Neural cell (in vitro differentiated cells): ENCODE measurements at regions not wholly inside any gene's neighbourhood (a gene's known extent, or its start where the extent isn't known, plus 50 kb on each side); places are given as distances from the start of the nearest gene placed in this dataset.

Experiments
- H2AFZ ChIP-seq: fragments of 200-600, 300-800 bp; sonication (generic), shearing (Covaris generic); 2 replicates; pipeline ENCODE4 v1.6.0; 2014; ENCODE audit warnings: low read depth, mild to moderate bottlenecking, antibody characterized with exemption, low read length, moderate library complexity
- H3F3A ChIP-seq: fragments of 200-600 bp; shearing (Covaris generic); 2 replicates; pipeline ENCODE4 v1.6.1; 2016; ENCODE audit warnings: mild to moderate bottlenecking, moderate library complexity, mixed read lengths, antibody characterized with exemption, low read length; ENCODE audit not compliant: insufficient read depth, poor library complexity, severe bottlenecking
- H3K27ac ChIP-seq: fragments of 200-600, 300-800 bp; sonication (generic), shearing (Covaris generic); 2 replicates; pipeline ENCODE4 v1.5.1; 2014; ENCODE audit warnings: mild to moderate bottlenecking, low read length, moderate library complexity
- H3K27me3 ChIP-seq: fragments of 300-800, 200-600 bp; sonication (generic), shearing (Covaris generic); 2 replicates; pipeline ENCODE4 v1.6.0; 2014; ENCODE audit warnings: mild to moderate bottlenecking, low read depth, low read length, moderate library complexity; ENCODE audit not compliant: insufficient read depth
- H3K36me3 ChIP-seq: fragments of 300-800, 200-600 bp; sonication (generic), shearing (Covaris generic); 2 replicates; pipeline ENCODE4 v1.5.1; 2014; ENCODE audit warnings: mild to moderate bottlenecking, antibody characterized with exemption, low read length, moderate library complexity; ENCODE audit not compliant: insufficient read depth
- H3K4me2 ChIP-seq: fragments of 300-800, 200-600 bp; sonication (generic), shearing (Covaris generic); 2 replicates; pipeline ENCODE4 v1.6.0; 2014; ENCODE audit warnings: mild to moderate bottlenecking, low read length
- H3K4me3 ChIP-seq: fragments of 300-800, 200-600 bp; sonication (generic), shearing (Covaris generic); 2 replicates; pipeline ENCODE4 v1.5.1; 2014; ENCODE audit warnings: mild to moderate bottlenecking, low read length, moderate library complexity
- H3K79me2 ChIP-seq: fragments of 200-600 bp; shearing (Covaris generic); replicated peaks from 2 replicates; pipeline ENCODE4 v1.6.0; 2014; ENCODE audit warnings: mild to moderate bottlenecking, low read length, moderate library complexity; ENCODE audit not compliant: insufficient read depth
- H3K9ac ChIP-seq: fragments of 300-800, 200-600 bp; sonication (generic), shearing (Covaris generic); 2 replicates; pipeline ENCODE4 v1.6.1; 2016; ENCODE audit warnings: mild to moderate bottlenecking, low read length, mixed read lengths
- H3K9me2 ChIP-seq: fragments of 200-600 bp; shearing (Covaris generic); 2 replicates; pipeline ENCODE4 v1.6.1; 2016; ENCODE audit warnings: mild to moderate bottlenecking, low read length, mixed read lengths; ENCODE audit not compliant: insufficient read depth
- H3K9me3 ChIP-seq: fragments of 200-600, 300-800 bp; sonication (generic), shearing (Covaris generic); 2 replicates; pipeline ENCODE4 v1.6.1; 2016; ENCODE audit warnings: mild to moderate bottlenecking, mixed run types, low read length, moderate library complexity, mixed read lengths
- H4K20me1 ChIP-seq: fragments of 200-600 bp; shearing (Covaris generic); 2 replicates; pipeline ENCODE4 v1.6.1; 2016; ENCODE audit warnings: mild to moderate bottlenecking, mixed run types; ENCODE audit not compliant: insufficient read depth
- EP300 ChIP-seq: fragments of 450-650 bp; conservative IDR thresholded peaks from 2 replicates; pipeline ENCODE4 v1.6.1; 2014; ENCODE audit warnings: antibody characterized with exemption, mild to moderate bottlenecking, moderate library complexity; ENCODE audit not compliant: poor library complexity, severe bottlenecking
- EZH2 ChIP-seq: fragments of 200-600, 300-800 bp; shearing (Covaris generic), sonication (generic); IDR thresholded peaks from 2 replicates; pipeline ENCODE4 v1.6.1; 2014; ENCODE audit warnings: antibody characterized with exemption, low read length, borderline replicate concordance, mild to moderate bottlenecking; ENCODE audit not compliant: insufficient read depth, poor library complexity, severe bottlenecking
- MXI1 ChIP-seq: fragments of 450-650 bp; conservative IDR thresholded peaks from 2 replicates; pipeline ENCODE4 v1.6.1; 2014; ENCODE audit warnings: antibody characterized with exemption, mild to moderate bottlenecking; ENCODE audit not compliant: poor library complexity, severe bottlenecking
- POLR2AphosphoS5 ChIP-seq: IDR thresholded peaks from 2 replicates; pipeline ENCODE4 v1.6.1; 2012
- RAD21 ChIP-seq: fragments of 450-650 bp; conservative IDR thresholded peaks from 2 replicates; pipeline ENCODE4 v1.6.1; 2014; ENCODE audit warnings: antibody characterized with exemption, mild to moderate bottlenecking, moderate library complexity
- REST ChIP-seq: IDR thresholded peaks from 2 replicates; pipeline ENCODE4 v1.6.1; 2012; ENCODE audit warnings: borderline replicate concordance
- SMC3 ChIP-seq: fragments of 450-650 bp; conservative IDR thresholded peaks from 2 replicates; pipeline ENCODE4 v1.6.1; 2014; ENCODE audit warnings: antibody characterized with exemption, mild to moderate bottlenecking, moderate library complexity; ENCODE audit not compliant: poor library complexity
- TAF1 ChIP-seq: IDR thresholded peaks from 2 replicates; pipeline ENCODE4 v1.6.1; 2012; ENCODE audit warnings: low read depth
- TF ChIP-seq, protein P1 (sequence below): fragments of 450-650 bp; IDR thresholded peaks from 2 replicates; pipeline ENCODE4 v1.5.1; 2014; ENCODE audit warnings: antibody characterized with exemption, mild to moderate bottlenecking, moderate library complexity; ENCODE audit not compliant: poor library complexity, severe bottlenecking

GRCh38 chr3:175913286-175913685 lies 1054.2 kb downstream of the NAALADL2 start:
- H3F3A ChIP-seq: no peaks in the 10 kb centered on the region
- H3K27me3 ChIP-seq: no peaks in the 10 kb centered on the region
- no peak overlapping the region for H3K4me3 ChIP-seq
- no peak for TF ChIP-seq TAF1
- no peak for TF ChIP-seq POLR2AphosphoS5
- TF ChIP-seq EZH2: no peak
- TF ChIP-seq RAD21: no peak
- TF ChIP-seq SMC3: no peak
- TF ChIP-seq REST: no peak
- TF ChIP-seq EP300: no peak
- no peak overlapping the region for H3K9ac ChIP-seq
- H3K27ac ChIP-seq: no peak overlapping the region
- no peaks in the 10 kb centered on the region for H4K20me1 ChIP-seq
- H3K36me3 ChIP-seq: no peaks in the 10 kb centered on the region
- no peaks in the 10 kb centered on the region for H3K9me2 ChIP-seq
- H3K4me2 ChIP-seq: no peak overlapping the region
- no peaks in the 10 kb centered on the region for H3K9me3 ChIP-seq
- no peak overlapping the region for H2AFZ ChIP-seq
- H3K79me2 ChIP-seq: no peaks in the 10 kb centered on the region

DNA sequence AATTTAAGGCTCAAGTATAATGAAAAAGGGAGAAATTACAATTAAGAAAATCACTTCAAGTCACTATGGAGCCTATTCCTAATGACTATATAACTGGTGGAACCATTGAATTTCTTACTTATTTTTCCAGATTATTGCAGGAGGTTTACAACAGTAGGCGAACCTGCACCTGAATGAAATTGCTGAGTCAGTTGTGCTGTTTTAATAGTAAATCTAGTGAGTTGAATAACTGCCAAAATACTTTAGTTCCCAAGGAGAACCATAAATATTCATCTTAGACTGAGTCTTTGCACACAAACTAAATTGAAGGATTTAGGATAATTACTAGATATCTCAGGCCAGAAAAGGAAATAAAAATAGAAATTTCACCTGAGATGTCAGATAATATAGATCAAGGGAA lies 1052.8 kb downstream of the NAALADL2 start:
- no peaks in the 10 kb centered on the region for H4K20me1 ChIP-seq
- no peaks in the 10 kb centered on the region for H3K79me2 ChIP-seq
- H3K27ac ChIP-seq: no peak overlapping the region
- no peak overlapping the region for H3K4me2 ChIP-seq
- no peak overlapping the region for H2AFZ ChIP-seq
- no peaks in the 10 kb centered on the region for H3F3A ChIP-seq
- no peaks in the 10 kb centered on the region for H3K27me3 ChIP-seq
- no peak overlapping the region for H3K9ac ChIP-seq
- H3K36me3 ChIP-seq: no peaks in the 10 kb centered on the region
- H3K9me3 ChIP-seq: no peaks in the 10 kb centered on the region
- TF ChIP-seq TAF1: no peak
- TF ChIP-seq SMC3: no peak
- no peaks in the 10 kb centered on the region for H3K9me2 ChIP-seq
- H3K4me3 ChIP-seq: no peak overlapping the region

DNA sequence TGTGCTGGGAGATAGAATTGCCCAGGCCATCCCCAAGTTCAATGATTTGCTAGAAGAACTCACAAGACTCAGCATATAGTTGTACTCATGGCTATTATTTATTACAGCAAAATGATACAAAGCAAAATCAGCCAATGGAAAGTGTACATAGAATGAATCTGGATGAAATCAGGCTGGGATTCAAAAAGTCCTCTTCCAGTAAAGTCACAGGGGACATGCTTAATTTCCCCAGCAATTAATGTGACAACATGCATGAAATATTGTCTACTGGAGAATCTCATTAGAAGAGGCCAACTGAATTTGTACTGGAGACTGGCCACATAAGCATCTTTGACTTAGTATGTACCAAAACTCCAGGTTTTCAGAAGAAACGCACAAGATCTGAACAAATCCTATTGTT lies 1043.1 kb downstream of the NAALADL2 start:
- H3K9me3 ChIP-seq: no peaks in the 10 kb centered on the region
- TF ChIP-seq RAD21 (no peak), TAF1 (no peak), EP300 (no peak), POLR2AphosphoS5 (no peak), REST (no peak), SMC3 (no peak), MXI1 (no peak)
- TF ChIP-seq, protein P1, sequence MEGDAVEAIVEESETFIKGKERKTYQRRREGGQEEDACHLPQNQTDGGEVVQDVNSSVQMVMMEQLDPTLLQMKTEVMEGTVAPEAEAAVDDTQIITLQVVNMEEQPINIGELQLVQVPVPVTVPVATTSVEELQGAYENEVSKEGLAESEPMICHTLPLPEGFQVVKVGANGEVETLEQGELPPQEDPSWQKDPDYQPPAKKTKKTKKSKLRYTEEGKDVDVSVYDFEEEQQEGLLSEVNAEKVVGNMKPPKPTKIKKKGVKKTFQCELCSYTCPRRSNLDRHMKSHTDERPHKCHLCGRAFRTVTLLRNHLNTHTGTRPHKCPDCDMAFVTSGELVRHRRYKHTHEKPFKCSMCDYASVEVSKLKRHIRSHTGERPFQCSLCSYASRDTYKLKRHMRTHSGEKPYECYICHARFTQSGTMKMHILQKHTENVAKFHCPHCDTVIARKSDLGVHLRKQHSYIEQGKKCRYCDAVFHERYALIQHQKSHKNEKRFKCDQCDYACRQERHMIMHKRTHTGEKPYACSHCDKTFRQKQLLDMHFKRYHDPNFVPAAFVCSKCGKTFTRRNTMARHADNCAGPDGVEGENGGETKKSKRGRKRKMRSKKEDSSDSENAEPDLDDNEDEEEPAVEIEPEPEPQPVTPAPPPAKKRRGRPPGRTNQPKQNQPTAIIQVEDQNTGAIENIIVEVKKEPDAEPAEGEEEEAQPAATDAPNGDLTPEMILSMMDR: no peak
- H3K4me3 ChIP-seq: no peak overlapping the region
- H2AFZ ChIP-seq: no peak overlapping the region
- no peaks in the 10 kb centered on the region for H3K9me2 ChIP-seq
- H3K9ac ChIP-seq: no peak overlapping the region
- no peaks in the 10 kb centered on the region for H3F3A ChIP-seq
- no peak overlapping the region for H3K4me2 ChIP-seq
- H3K27ac ChIP-seq: no peak overlapping the region
- H3K79me2 ChIP-seq: no peaks in the 10 kb centered on the region
- no peaks in the 10 kb centered on the region for H4K20me1 ChIP-seq
- H3K27me3 ChIP-seq: no peaks in the 10 kb centered on the region
- no peaks in the 10 kb centered on the region for H3K36me3 ChIP-seq
